Activated T-cell treated with anti-CD3 and anti-CD28 coated beads, Interleukin-2, amount 50 U/mL, for 4 hours (primary cell): ENCODE measurements at regions not wholly inside any gene's neighbourhood (a gene's known extent, or its start where the extent isn't known, plus 50 kb on each side); places are given as distances from the start of the nearest gene placed in this dataset.
"Not testable (repeated sequence)": the region's sequence is repeated elsewhere in the genome, so short reads cannot be mapped to it uniquely, and the experiment has no call there.

Experiments used
- ATAC-seq, 2 donors: fragments of 200-7000 bp; cut with Tn5 transposase; one replicate each; pipeline ENCODE4 v1.10.0; 2021
- DNase-seq: peaks from one replicate; pipeline ENCODE4 v3.0.0-alpha.2; 2020
- H3K27me3 Mint-ChIP-seq: one replicate; pipeline ENCODE4 v1.8.0; 2021; ENCODE audit warnings: low read depth, mixed read lengths
- H3K36me3 Mint-ChIP-seq: one replicate; pipeline ENCODE4 v1.8.0; 2022; ENCODE audit warnings: mixed read lengths; ENCODE audit not compliant: insufficient read depth
- H3K4me1 Mint-ChIP-seq: one replicate; pipeline ENCODE4 v1.8.0; 2021; ENCODE audit warnings: low read depth, mixed read lengths
- H3K4me3 Mint-ChIP-seq: one replicate; pipeline ENCODE4 v1.8.0; 2021; ENCODE audit warnings: mild to moderate bottlenecking, moderate library complexity, mixed read lengths
- H3K9me3 Mint-ChIP-seq: one replicate; pipeline ENCODE4 v1.8.0; 2021; ENCODE audit warnings: mixed read lengths

GRCh38 chr6:135692426-135692825, 159.1 kb upstream of the PDE7B start:
- DNase-seq (no peak), ATAC-seq (no peak)
- no peaks in the 10 kb centered on the region for H3K9me3 Mint-ChIP-seq

GRCh38 chr6:135693811-135694370, 157.6 kb upstream of the PDE7B start:
- ATAC-seq: no peak
- no peaks in the 10 kb centered on the region for H3K36me3 Mint-ChIP-seq

More at GRCh38 chr6:135692426-135692825, 159.1 kb upstream of the PDE7B start:
- Mint-ChIP-seq H3K27me3 (no peaks in the 10 kb centered on the region), H3K36me3 (no peaks in the 10 kb centered on the region), H3K4me3 (no peak overlapping the region), H3K4me1 (peaks cover 2% of the 10 kb centered on the region)

GRCh38 chr6:135699705-135700104, 151.8 kb upstream of the PDE7B start:
- H3K4me3 Mint-ChIP-seq: no peak overlapping the region
- no peaks in the 10 kb centered on the region for H3K36me3 Mint-ChIP-seq
- H3K4me1 Mint-ChIP-seq: peaks cover 7% of the 10 kb centered on the region
- ATAC-seq (no peak), DNase-seq (no peak)
- H3K9me3 Mint-ChIP-seq: no peaks in the 10 kb centered on the region
- H3K27me3 Mint-ChIP-seq: peaks cover under 1% of the 10 kb centered on the region

More at GRCh38 chr6:135693811-135694370, 157.6 kb upstream of the PDE7B start:
- Mint-ChIP-seq H3K9me3 (no peaks in the 10 kb centered on the region), H3K4me1 (peaks cover 2% of the 10 kb centered on the region), H3K4me3 (no peak overlapping the region), H3K27me3 (no peaks in the 10 kb centered on the region)
- DNase-seq: no peak

GRCh38 chr6:135701426-135701825, 150.1 kb upstream of the PDE7B start:
- peaks cover 4% of the 10 kb centered on the region for H3K27me3 Mint-ChIP-seq
- H3K9me3 Mint-ChIP-seq: no peaks in the 10 kb centered on the region
- no peak overlapping the region for H3K4me3 Mint-ChIP-seq
- ATAC-seq (no peak), DNase-seq (no peak)
- peaks cover 7% of the 10 kb centered on the region for H3K4me1 Mint-ChIP-seq
- H3K36me3 Mint-ChIP-seq: no peaks in the 10 kb centered on the region

- DNase-seq: no peak
- ATAC-seq: peak in 1 of 2 donors; percentile 14
- H3K4me1 Mint-ChIP-seq: peaks cover 7% of the 10 kb centered on the region
- peaks cover 4% of the 10 kb centered on the region for H3K27me3 Mint-ChIP-seq
- no peaks in the 10 kb centered on the region for H3K9me3 Mint-ChIP-seq
- no peak overlapping the region for H3K4me3 Mint-ChIP-seq
- no peaks in the 10 kb centered on the region for H3K36me3 Mint-ChIP-seq
These were observed 148.5 kb upstream of the PDE7B start for GRCh38 chr6:135703007-135703406.

- peaks cover 7% of the 10 kb centered on the region for H3K4me1 Mint-ChIP-seq
- no peaks in the 10 kb centered on the region for H3K36me3 Mint-ChIP-seq
- H3K4me3 Mint-ChIP-seq: no peak overlapping the region
- ATAC-seq (peak; percentile 41 to 53), DNase-seq (no peak)
- H3K9me3 Mint-ChIP-seq: no peaks in the 10 kb centered on the region
- peaks cover 4% of the 10 kb centered on the region for H3K27me3 Mint-ChIP-seq
These were observed 147.9 kb upstream of the PDE7B start for GRCh38 chr6:135703621-135704020.

GRCh38 chr6:135707426-135707825, 144.1 kb upstream of the PDE7B start:
- H3K27me3 Mint-ChIP-seq: peaks cover 10% of the 10 kb centered on the region
- H3K4me1 Mint-ChIP-seq: peaks cover 6% of the 10 kb centered on the region
- no peak for DNase-seq
- H3K36me3 Mint-ChIP-seq: no peaks in the 10 kb centered on the region
- ATAC-seq: no peak
- H3K4me3 Mint-ChIP-seq: no peak overlapping the region
- no peaks in the 10 kb centered on the region for H3K9me3 Mint-ChIP-seq

- peaks cover 6% of the 10 kb centered on the region for H3K27me3 Mint-ChIP-seq
- no peak for ATAC-seq
- no peaks in the 10 kb centered on the region for H3K9me3 Mint-ChIP-seq
- no peaks in the 10 kb centered on the region for H3K4me1 Mint-ChIP-seq
- no peak for DNase-seq
- H3K36me3 Mint-ChIP-seq: no peaks in the 10 kb centered on the region
- H3K4me3 Mint-ChIP-seq: no peak overlapping the region
These were observed 141.5 kb upstream of the PDE7B start for GRCh38 chr6:135710042-135710441.

GRCh38 chr6:135722190-135722589, 129.3 kb upstream of the PDE7B start:
- Mint-ChIP-seq H3K4me3 (no peak overlapping the region), H3K27me3 (no peaks in the 10 kb centered on the region), H3K4me1 (peaks cover 7% of the 10 kb centered on the region), H3K36me3 (no peaks in the 10 kb centered on the region), H3K9me3 (peaks cover 21% of the 10 kb centered on the region)
- no peak for DNase-seq
- ATAC-seq: no peak

- no peaks in the 10 kb centered on the region for H3K27me3 Mint-ChIP-seq
- no peak overlapping the region for H3K4me3 Mint-ChIP-seq
- peaks cover 21% of the 10 kb centered on the region for H3K9me3 Mint-ChIP-seq
- ATAC-seq (peak; percentile 91 to 92), DNase-seq (no peak)
- no peaks in the 10 kb centered on the region for H3K36me3 Mint-ChIP-seq
- H3K4me1 Mint-ChIP-seq: peaks cover 7% of the 10 kb centered on the region
These were observed 128.8 kb upstream of the PDE7B start for GRCh38 chr6:135722679-135723078.

- DNase-seq: no peak
- H3K9me3 Mint-ChIP-seq: peaks cover 17% of the 10 kb centered on the region
These were observed 122.9 kb upstream of the PDE7B start for GRCh38 chr6:135728589-135728988.

GRCh38 chr6:135731116-135731515, 120.4 kb upstream of the PDE7B start:
- no peaks in the 10 kb centered on the region for H3K36me3 Mint-ChIP-seq
- no peak for ATAC-seq
- H3K27me3 Mint-ChIP-seq: no peaks in the 10 kb centered on the region
- H3K4me3 Mint-ChIP-seq: no peak overlapping the region
- no peaks in the 10 kb centered on the region for H3K4me1 Mint-ChIP-seq
- H3K9me3 Mint-ChIP-seq: peaks cover 7% of the 10 kb centered on the region
- no peak for DNase-seq

More at GRCh38 chr6:135728589-135728988, 122.9 kb upstream of the PDE7B start:
- Mint-ChIP-seq H3K4me1 (no peaks in the 10 kb centered on the region), H3K27me3 (no peaks in the 10 kb centered on the region), H3K36me3 (no peaks in the 10 kb centered on the region), H3K4me3 (no peak overlapping the region)
- no peak for ATAC-seq

GRCh38 chr6:135736351-135736750, 115.2 kb upstream of the PDE7B start:
- H3K4me3 Mint-ChIP-seq, H3K36me3 Mint-ChIP-seq, H3K4me1 Mint-ChIP-seq, DNase-seq, ATAC-seq, H3K9me3 Mint-ChIP-seq, H3K27me3 Mint-ChIP-seq: not testable (repeated sequence)

GRCh38 chr6:135738636-135739035, 112.9 kb upstream of the PDE7B start:
- Mint-ChIP-seq H3K4me1 (no peaks in the 10 kb centered on the region), H3K9me3 (peaks cover 4% of the 10 kb centered on the region), H3K4me3 (no peak overlapping the region), H3K36me3 (no peaks in the 10 kb centered on the region), H3K27me3 (no peaks in the 10 kb centered on the region)
- ATAC-seq: no peak
- no peak for DNase-seq

GRCh38 chr6:135739288-135739687, 112.2 kb upstream of the PDE7B start:
- no peaks in the 10 kb centered on the region for H3K27me3 Mint-ChIP-seq
- no peak for DNase-seq
- no peaks in the 10 kb centered on the region for H3K36me3 Mint-ChIP-seq
- no peaks in the 10 kb centered on the region for H3K4me1 Mint-ChIP-seq
- H3K9me3 Mint-ChIP-seq: peaks cover 4% of the 10 kb centered on the region
- no peak for ATAC-seq
- no peak overlapping the region for H3K4me3 Mint-ChIP-seq

GRCh38 chr6:135740580-135740979, 110.9 kb upstream of the PDE7B start:
- Mint-ChIP-seq H3K4me1 (no peaks in the 10 kb centered on the region), H3K27me3 (no peaks in the 10 kb centered on the region), H3K9me3 (peaks cover 4% of the 10 kb centered on the region), H3K4me3 (no peak overlapping the region), H3K36me3 (no peaks in the 10 kb centered on the region)
- DNase-seq (no peak), ATAC-seq (no peak)
